PC-3 (cell line): ENCODE measurements at regions not wholly inside any gene's neighbourhood (a gene's known extent, or its start where the extent isn't known, plus 50 kb on each side); places are given as distances from the start of the nearest gene placed in this dataset.

ENCODE experiments used
- ATAC-seq: fragments of 200-7000 bp; cut with Tn5 transposase; 2 replicates; pipeline ENCODE4 v1.9.1; 2020; ENCODE audit warnings: mild to moderate bottlenecking, moderate library complexity
- BruUV-seq: library from RNA; stranded (reverse); fragments of 400-500 nt; replicated peaks from 2 replicates; lab custom pipeline; 2021; lab: Mats Ljungman, UMichigan
- CTCF ChIA-PET: fragments of 300-600 bp; sonication (Branson Sonifier 250); formaldehyde crosslinking; loops from one replicate; lab custom pipeline; 2022; ENCODE audit warnings: antibody characterized with exemption; lab: Charles Lee
- POLR2A ChIA-PET: fragments of 300-600 bp; sonication (Branson Sonifier 250); formaldehyde crosslinking; loops from one replicate; lab custom pipeline; 2022; ENCODE audit warnings: antibody characterized with exemption; ENCODE audit not compliant: unreplicated experiment; lab: Charles Lee
- DNase-seq: peaks from one replicate; pipeline ENCODE4 v3.0.0-alpha.2; 2015
- H2AFZ ChIP-seq: fragments of 300-600 bp; sonication (generic); 2 replicates; pipeline ENCODE4 v1.6.0; 2016; ENCODE audit warnings: antibody characterized with exemption, low read length
- H3F3A ChIP-seq: fragments of 300-600 bp; sonication (generic); one replicate; pipeline ENCODE4 v1.6.0; 2017; ENCODE audit warnings: antibody characterized with exemption, low read length, control low read depth, mild to moderate bottlenecking; ENCODE audit not compliant: unreplicated experiment
- H3K27ac ChIP-seq: fragments of 300-600 bp; sonication (generic); 2 replicates; pipeline ENCODE4 v1.5.1; 2016; ENCODE audit warnings: mild to moderate bottlenecking, low read length
- H3K27me3 ChIP-seq: fragments of 300-600 bp; sonication (generic); 2 replicates; pipeline ENCODE4 v1.6.1; 2016; ENCODE audit warnings: low read length, mixed read lengths
- H3K36me3 ChIP-seq: fragments of 300-600 bp; sonication (generic); 2 replicates; pipeline ENCODE4 v1.6.1; 2016; ENCODE audit warnings: low read depth, mixed run types, low read length, mixed read lengths
- H3K4me1 ChIP-seq: fragments of 300-600 bp; sonication (generic); 2 replicates; pipeline ENCODE4 v1.5.1; 2016; ENCODE audit warnings: low read length; ENCODE audit not compliant: insufficient read depth
- H3K4me2 ChIP-seq: fragments of 300-600 bp; sonication (generic); 2 replicates; pipeline ENCODE4 v1.6.0; 2016; ENCODE audit warnings: low read length
- H3K4me3 ChIP-seq: fragments of 300-600 bp; sonication (generic); 2 replicates; pipeline ENCODE4 v1.5.1; 2016; ENCODE audit warnings: mild to moderate bottlenecking, low read length, mixed read lengths
- H3K79me2 ChIP-seq: fragments of 300-600 bp; sonication (generic); 2 replicates; pipeline ENCODE4 v1.6.1; 2017; ENCODE audit warnings: low read length, mixed read lengths
- H3K9ac ChIP-seq: fragments of 300-600 bp; sonication (generic); 2 replicates; pipeline ENCODE4 v1.6.0; 2016; ENCODE audit warnings: mild to moderate bottlenecking, low read length
- H3K9me2 ChIP-seq: fragments of 300-600 bp; sonication (generic); replicated peaks from 2 replicates; pipeline ENCODE4 v1.6.1; 2016; ENCODE audit warnings: mixed run types, low read length, mixed read lengths
- H3K9me3 ChIP-seq: fragments of 300-600 bp; sonication (generic); 2 replicates; pipeline ENCODE4 v1.6.1; 2016; ENCODE audit warnings: low read length, mixed read lengths
- H4K20me1 ChIP-seq: fragments of 300-600 bp; sonication (generic); 2 replicates; pipeline ENCODE4 v1.6.1; 2016; ENCODE audit warnings: low read length, mixed read lengths
- EZH2 ChIP-seq: fragments of 300-600 bp; sonication (generic); IDR thresholded peaks from one replicate; pipeline ENCODE4 v1.6.1; 2017; ENCODE audit warnings: antibody characterized with exemption, mild to moderate bottlenecking, low read length; ENCODE audit not compliant: unreplicated experiment
- EZH2phosphoT487 ChIP-seq: fragments of 300-600 bp; sonication (generic); IDR thresholded peaks from 2 replicates; pipeline ENCODE4 v1.6.1; 2018; ENCODE audit warnings: mild to moderate bottlenecking, antibody characterized with exemption, low read length, borderline replicate concordance
- intact Hi-C: fragments of 100-400 bp; cut with micrococcal nuclease; formaldehyde crosslinking; loops from 2 replicates; pipeline ENCODE4 v1.9.0; 2023
- TF ChIP-seq, protein P1 (sequence below): fragments of 300-600 bp; sonication (generic); conservative IDR thresholded peaks from 2 replicates; pipeline ENCODE4 v1.5.1; 2017; ENCODE audit warnings: antibody characterized with exemption, low read depth, mild to moderate bottlenecking, low read length

- ChIA-PET POLR2A (no interaction called here), CTCF (no interaction called here)
- Histone ChIP-seq H3F3A (no peaks in the 10 kb centered on the region), H2AFZ (no peak overlapping the region), H3K27me3 (peaks cover 42% of the 10 kb centered on the region), H3K4me2 (no peak overlapping the region), H4K20me1 (no peaks in the 10 kb centered on the region), H3K9me3 (no peaks in the 10 kb centered on the region), H3K9ac (no peak overlapping the region), H3K4me1 (no peaks in the 10 kb centered on the region), H3K36me3 (no peaks in the 10 kb centered on the region), H3K9me2 (no peaks in the 10 kb centered on the region), H3K79me2 (no peaks in the 10 kb centered on the region), H3K4me3 (no peak overlapping the region), H3K27ac (no peak overlapping the region)
- no peak for DNase-seq
- no TSS peak for BruUV-seq
- intact Hi-C loops = no loop called here
- ATAC-seq = no peak
- TF ChIP-seq EZH2 (no peak), EZH2phosphoT487 (no peak)
- TF ChIP-seq, protein P1, sequence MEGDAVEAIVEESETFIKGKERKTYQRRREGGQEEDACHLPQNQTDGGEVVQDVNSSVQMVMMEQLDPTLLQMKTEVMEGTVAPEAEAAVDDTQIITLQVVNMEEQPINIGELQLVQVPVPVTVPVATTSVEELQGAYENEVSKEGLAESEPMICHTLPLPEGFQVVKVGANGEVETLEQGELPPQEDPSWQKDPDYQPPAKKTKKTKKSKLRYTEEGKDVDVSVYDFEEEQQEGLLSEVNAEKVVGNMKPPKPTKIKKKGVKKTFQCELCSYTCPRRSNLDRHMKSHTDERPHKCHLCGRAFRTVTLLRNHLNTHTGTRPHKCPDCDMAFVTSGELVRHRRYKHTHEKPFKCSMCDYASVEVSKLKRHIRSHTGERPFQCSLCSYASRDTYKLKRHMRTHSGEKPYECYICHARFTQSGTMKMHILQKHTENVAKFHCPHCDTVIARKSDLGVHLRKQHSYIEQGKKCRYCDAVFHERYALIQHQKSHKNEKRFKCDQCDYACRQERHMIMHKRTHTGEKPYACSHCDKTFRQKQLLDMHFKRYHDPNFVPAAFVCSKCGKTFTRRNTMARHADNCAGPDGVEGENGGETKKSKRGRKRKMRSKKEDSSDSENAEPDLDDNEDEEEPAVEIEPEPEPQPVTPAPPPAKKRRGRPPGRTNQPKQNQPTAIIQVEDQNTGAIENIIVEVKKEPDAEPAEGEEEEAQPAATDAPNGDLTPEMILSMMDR = no peak
Measured at GRCh38 chr22:22187299-22187698, 57.3 kb upstream of the VPREB1 start.

DNA sequence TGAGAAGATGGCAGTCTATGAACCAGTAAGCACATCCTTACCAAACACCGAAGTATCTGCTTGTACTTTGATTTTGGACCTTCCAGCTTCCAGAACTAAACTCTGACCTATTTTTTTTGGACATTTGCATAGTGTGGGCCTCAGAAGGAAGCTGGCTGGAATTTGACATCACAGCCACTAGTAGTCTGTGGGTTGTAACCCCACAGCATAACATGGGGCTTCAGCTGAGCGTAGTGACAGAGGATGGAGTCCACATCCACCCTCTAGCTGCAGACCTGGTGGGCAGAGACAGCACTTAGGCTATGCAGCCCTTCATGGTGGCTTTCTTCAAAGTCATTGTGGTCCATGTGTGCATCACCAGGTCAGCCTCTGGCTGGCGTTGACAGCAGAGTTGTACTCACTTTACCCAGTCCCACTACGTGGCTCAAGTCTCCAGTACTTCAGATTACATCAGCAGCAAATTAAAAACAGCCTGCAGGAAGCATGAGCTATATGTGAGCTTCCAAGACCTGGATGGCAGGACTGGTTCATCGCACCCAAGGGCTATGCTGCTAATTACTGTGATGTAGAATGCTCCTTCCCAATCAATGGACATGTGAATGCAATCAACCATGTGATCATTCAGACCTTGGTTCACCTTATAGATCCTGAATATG is 58.6 kb upstream of the VPREB1 start:
- no peak overlapping the region for H3K9ac ChIP-seq
- H3K4me2 ChIP-seq = no peak overlapping the region
- no peak for DNase-seq
- ChIA-PET POLR2A (no interaction called here), CTCF (no interaction called here)
- TF ChIP-seq EZH2phosphoT487 (no peak), EZH2 (no peak)
- TF ChIP-seq, protein P1 = no peak
- H3K9me2 ChIP-seq = no peaks in the 10 kb centered on the region
- no peaks in the 10 kb centered on the region for H3K79me2 ChIP-seq
- peaks cover 42% of the 10 kb centered on the region for H3K27me3 ChIP-seq
- no peaks in the 10 kb centered on the region for H4K20me1 ChIP-seq
- H3K36me3 ChIP-seq = no peaks in the 10 kb centered on the region
- H3K9me3 ChIP-seq = no peaks in the 10 kb centered on the region
- H3F3A ChIP-seq = no peaks in the 10 kb centered on the region
- no peak for ATAC-seq
- intact Hi-C loops = no loop called here
- H3K4me1 ChIP-seq = no peaks in the 10 kb centered on the region
- no peak overlapping the region for H3K27ac ChIP-seq
- BruUV-seq = no TSS peak
- no peak overlapping the region for H2AFZ ChIP-seq
- no peak overlapping the region for H3K4me3 ChIP-seq

DNA sequence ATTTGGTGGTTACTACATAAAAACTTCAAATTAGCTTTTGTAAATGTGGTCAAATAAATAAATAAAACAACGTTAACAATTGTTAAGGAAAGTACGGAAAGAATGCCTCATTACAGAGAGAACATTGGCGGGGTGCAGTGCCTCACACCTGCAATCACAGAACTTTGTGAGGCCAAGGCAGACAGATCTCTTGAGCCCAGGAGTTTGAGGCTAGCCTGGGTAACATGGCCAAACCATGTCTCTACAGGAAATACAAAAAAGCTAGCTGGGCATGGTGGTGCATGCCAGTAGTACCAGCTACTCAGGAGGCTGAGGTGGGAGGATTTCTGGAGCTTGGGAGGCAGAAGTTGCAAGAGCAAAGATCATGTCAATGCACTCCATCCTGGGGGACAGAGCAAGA is 59.4 kb upstream of the VPREB1 start:
- intact Hi-C loops = no loop called here
- Histone ChIP-seq H3K4me3 (no peak overlapping the region), H3K27ac (no peak overlapping the region), H3K9ac (no peak overlapping the region), H4K20me1 (no peaks in the 10 kb centered on the region), H3K36me3 (no peaks in the 10 kb centered on the region), H3K4me2 (no peak overlapping the region), H3K79me2 (no peaks in the 10 kb centered on the region), H3K4me1 (no peaks in the 10 kb centered on the region), H2AFZ (no peak overlapping the region), H3F3A (no peaks in the 10 kb centered on the region), H3K9me2 (no peaks in the 10 kb centered on the region), H3K27me3 (peaks cover 42% of the 10 kb centered on the region), H3K9me3 (no peaks in the 10 kb centered on the region)
- ChIA-PET CTCF (no interaction called here), POLR2A (no interaction called here)
- TF ChIP-seq, protein P1 = no peak
- TF ChIP-seq EZH2 = no peak
- TF ChIP-seq EZH2phosphoT487 = no peak
- no peak for DNase-seq
- no peak for ATAC-seq
- BruUV-seq = no TSS peak
